Prostate gland (tissue), 2 donors: ENCODE measurements at regions not wholly inside any gene's neighbourhood (a gene's known extent, or its start where the extent isn't known, plus 50 kb on each side); places are given as distances from the start of the nearest gene placed in this dataset.

Source experiments
- POLR2A ChIP-seq: fragments of 450-650 bp; IDR thresholded peaks from one replicate; pipeline ENCODE4 v1.6.1; 2016; ENCODE audit warnings: antibody characterized with exemption, mild to moderate bottlenecking
- POLR2AphosphoS5 ChIP-seq: sonication (generic); formaldehyde crosslinking; IDR thresholded peaks from one replicate; pipeline ENCODE4 v1.6.1; 2017; ENCODE audit warnings: antibody characterized with exemption
- TF ChIP-seq, protein P1 (sequence below), 4 experiments: fragments of 200-600 bp in 2 of 4; fragments of 450-650 bp in 2 of 4; sonication (generic) in 2 of 4; IDR thresholded peaks; 1 replicate in 3 of 4; 2 replicates in 1 of 4; pipeline ENCODE4 v1.5.1; 2016 to 2019; ENCODE audit warnings: antibody characterized with exemption in 4 of 4, mild to moderate bottlenecking in 2 of 4, moderate library complexity in 2 of 4

DNA sequence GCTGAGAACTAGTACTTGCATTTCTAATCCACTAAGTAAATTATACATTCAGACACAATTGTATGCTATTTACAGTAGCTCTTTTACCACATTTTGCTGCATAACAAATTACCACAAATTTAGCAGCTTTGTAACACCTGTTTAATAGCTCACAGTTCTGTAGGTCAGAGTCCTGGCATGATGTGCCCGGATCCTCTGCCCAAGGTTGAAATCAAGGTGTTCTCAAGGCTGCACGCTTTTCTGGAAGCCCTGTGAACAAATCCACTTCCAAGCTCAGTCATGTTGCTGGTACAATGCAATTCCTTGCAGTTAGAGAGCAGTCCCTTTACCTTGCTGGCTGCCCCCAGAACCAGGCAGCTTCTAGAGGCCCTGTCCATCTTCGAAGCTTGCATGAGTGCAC is 716.0 kb downstream of the HACE1 start:
- TF ChIP-seq, protein P1, sequence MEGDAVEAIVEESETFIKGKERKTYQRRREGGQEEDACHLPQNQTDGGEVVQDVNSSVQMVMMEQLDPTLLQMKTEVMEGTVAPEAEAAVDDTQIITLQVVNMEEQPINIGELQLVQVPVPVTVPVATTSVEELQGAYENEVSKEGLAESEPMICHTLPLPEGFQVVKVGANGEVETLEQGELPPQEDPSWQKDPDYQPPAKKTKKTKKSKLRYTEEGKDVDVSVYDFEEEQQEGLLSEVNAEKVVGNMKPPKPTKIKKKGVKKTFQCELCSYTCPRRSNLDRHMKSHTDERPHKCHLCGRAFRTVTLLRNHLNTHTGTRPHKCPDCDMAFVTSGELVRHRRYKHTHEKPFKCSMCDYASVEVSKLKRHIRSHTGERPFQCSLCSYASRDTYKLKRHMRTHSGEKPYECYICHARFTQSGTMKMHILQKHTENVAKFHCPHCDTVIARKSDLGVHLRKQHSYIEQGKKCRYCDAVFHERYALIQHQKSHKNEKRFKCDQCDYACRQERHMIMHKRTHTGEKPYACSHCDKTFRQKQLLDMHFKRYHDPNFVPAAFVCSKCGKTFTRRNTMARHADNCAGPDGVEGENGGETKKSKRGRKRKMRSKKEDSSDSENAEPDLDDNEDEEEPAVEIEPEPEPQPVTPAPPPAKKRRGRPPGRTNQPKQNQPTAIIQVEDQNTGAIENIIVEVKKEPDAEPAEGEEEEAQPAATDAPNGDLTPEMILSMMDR (IDR thresholded peaks at IDR 0.05), result no peak
- TF ChIP-seq POLR2A, result no peak
- TF ChIP-seq POLR2AphosphoS5, result no peak
